ENCODE measurements at regions not wholly inside any gene's neighbourhood (a gene's known extent, or its start where the extent isn't known, plus 50 kb on each side); places are given as distances from the start of the nearest gene placed in this dataset.

- Histone ChIP-seq H3K4me1 (ENCODE audit: control insufficient read depth in 2 of 2, insufficient read depth in 2 of 2, low read length in 1 of 2) (no peaks in the 10 kb centered on the region), H3K4me3 (ENCODE audit: low read depth in 1 of 2, low read length in 2 of 2) (no peak overlapping the region), H3K36me3 (ENCODE audit: control insufficient read depth in 2 of 2, insufficient read depth in 2 of 2, low read length in 1 of 2) (no peaks in the 10 kb centered on the region), H3K9me3 (ENCODE audit: control insufficient read depth in 2 of 2, insufficient read depth in 1 of 2, low read depth in 1 of 2, low read length in 1 of 2) (no peaks in the 10 kb centered on the region), H3K27me3 (ENCODE audit: control insufficient read depth in 1 of 2, insufficient read depth in 2 of 2, low read length in 2 of 2) (no peaks in the 10 kb centered on the region), H3K27ac (ENCODE audit: low read depth in 2 of 2, low read length in 1 of 2) (no peak overlapping the region)
- WGBS, 2 donors = 77 to 87% methylated on average over 1 of the region's 1 CpG
These were observed 99.6 kb upstream of the SCG2 start for GRCh38 chr2:223701761-223702160.

DNA sequence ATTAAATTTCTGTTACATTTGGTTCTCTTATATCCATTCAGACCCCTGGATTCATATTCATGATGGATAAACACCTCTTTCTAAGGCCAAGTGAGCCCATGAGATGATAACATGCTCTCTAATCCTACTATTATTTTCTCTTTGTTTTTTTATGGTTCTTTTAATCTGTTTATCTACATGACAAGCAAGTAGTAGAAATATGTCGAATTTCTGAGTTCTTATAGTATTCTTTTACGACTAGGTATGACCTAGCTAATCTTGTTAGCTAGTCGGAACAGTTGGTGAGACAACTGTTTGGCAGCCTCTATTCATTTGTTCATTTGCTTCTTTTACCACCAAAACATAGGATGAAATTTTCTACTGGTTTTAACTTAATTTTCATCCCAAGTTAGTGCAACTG is 98.1 kb upstream of the SCG2 start:
- H3K4me1 ChIP-seq (ENCODE audit: control insufficient read depth in 2 of 2, insufficient read depth in 2 of 2, low read length in 1 of 2) = no peaks in the 10 kb centered on the region
- H3K4me3 ChIP-seq (ENCODE audit: low read depth in 1 of 2, low read length in 2 of 2) = no peak overlapping the region
- no peaks in the 10 kb centered on the region for H3K27me3 ChIP-seq (ENCODE audit: control insufficient read depth in 1 of 2, insufficient read depth in 2 of 2, low read length in 2 of 2)
- no peaks in the 10 kb centered on the region for H3K9me3 ChIP-seq (ENCODE audit: control insufficient read depth in 2 of 2, insufficient read depth in 1 of 2, low read depth in 1 of 2, low read length in 1 of 2)
- H3K27ac ChIP-seq (ENCODE audit: low read depth in 2 of 2, low read length in 1 of 2) = no peak overlapping the region
- no peaks in the 10 kb centered on the region for H3K36me3 ChIP-seq (ENCODE audit: control insufficient read depth in 2 of 2, insufficient read depth in 2 of 2, low read length in 1 of 2)
- 83 to 91% methylated on average over 3 of the region's 3 CpGs for WGBS, 2 donors

GRCh38 chr2:223697892-223698645 is 95.9 kb upstream of the SCG2 start:
- no peak overlapping the region for H3K27ac ChIP-seq (ENCODE audit: low read depth in 2 of 2, low read length in 1 of 2)
- no peaks in the 10 kb centered on the region for H3K4me1 ChIP-seq (ENCODE audit: control insufficient read depth in 2 of 2, insufficient read depth in 2 of 2, low read length in 1 of 2)
- H3K9me3 ChIP-seq (ENCODE audit: control insufficient read depth in 2 of 2, insufficient read depth in 1 of 2, low read depth in 1 of 2, low read length in 1 of 2) = no peaks in the 10 kb centered on the region
- H3K27me3 ChIP-seq (ENCODE audit: control insufficient read depth in 1 of 2, insufficient read depth in 2 of 2, low read length in 2 of 2) = no peaks in the 10 kb centered on the region
- 83 to 91% methylated on average over 7 of the region's 7 CpGs for WGBS, 2 donors
- H3K36me3 ChIP-seq (ENCODE audit: control insufficient read depth in 2 of 2, insufficient read depth in 2 of 2, low read length in 1 of 2) = no peaks in the 10 kb centered on the region
- no peak overlapping the region for H3K4me3 ChIP-seq (ENCODE audit: low read depth in 1 of 2, low read length in 2 of 2)

DNA sequence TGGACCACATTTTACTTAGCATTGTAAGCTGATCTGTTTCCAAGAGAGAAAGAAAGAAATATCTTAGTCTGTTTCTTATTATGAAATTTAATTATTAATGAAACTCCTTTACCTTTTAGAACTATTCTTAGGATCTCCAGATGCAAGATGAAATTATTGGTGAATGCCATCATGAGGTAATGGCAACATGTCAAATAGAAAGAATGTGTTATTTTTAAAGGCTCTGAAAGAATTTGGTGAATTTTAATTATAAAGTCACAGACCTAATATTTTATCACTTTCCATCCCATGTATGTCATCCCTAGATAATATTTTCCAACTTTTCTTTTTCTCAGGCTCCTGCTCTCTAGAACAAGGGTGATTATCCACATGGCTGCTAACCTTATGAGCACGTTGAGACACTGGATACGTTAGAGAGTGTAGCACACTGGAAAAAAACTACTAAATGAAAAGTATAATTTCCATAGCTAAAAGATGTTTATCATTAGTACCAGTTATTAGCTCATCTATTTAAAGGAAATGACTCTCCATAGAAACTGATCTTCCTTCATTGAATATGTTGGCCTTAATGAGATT is 95.2 kb upstream of the SCG2 start:
- 85 to 88% methylated on average over 2 of the region's 2 CpGs for WGBS, 2 donors
- H3K36me3 ChIP-seq (ENCODE audit: control insufficient read depth in 2 of 2, insufficient read depth in 2 of 2, low read length in 1 of 2) = no peaks in the 10 kb centered on the region
- no peaks in the 10 kb centered on the region for H3K9me3 ChIP-seq (ENCODE audit: control insufficient read depth in 2 of 2, insufficient read depth in 1 of 2, low read depth in 1 of 2, low read length in 1 of 2)
- H3K27ac ChIP-seq (ENCODE audit: low read depth in 2 of 2, low read length in 1 of 2) = no peak overlapping the region
- H3K4me1 ChIP-seq (ENCODE audit: control insufficient read depth in 2 of 2, insufficient read depth in 2 of 2, low read length in 1 of 2) = no peaks in the 10 kb centered on the region
- no peak overlapping the region for H3K4me3 ChIP-seq (ENCODE audit: low read depth in 1 of 2, low read length in 2 of 2)
- H3K27me3 ChIP-seq (ENCODE audit: control insufficient read depth in 1 of 2, insufficient read depth in 2 of 2, low read length in 2 of 2) = no peaks in the 10 kb centered on the region

- Histone ChIP-seq H3K9me3 (ENCODE audit: control insufficient read depth in 2 of 2, insufficient read depth in 1 of 2, low read depth in 1 of 2, low read length in 1 of 2) (no peaks in the 10 kb centered on the region), H3K27me3 (ENCODE audit: control insufficient read depth in 1 of 2, insufficient read depth in 2 of 2, low read length in 2 of 2) (no peaks in the 10 kb centered on the region), H3K36me3 (ENCODE audit: control insufficient read depth in 2 of 2, insufficient read depth in 2 of 2, low read length in 1 of 2) (no peaks in the 10 kb centered on the region), H3K4me1 (ENCODE audit: control insufficient read depth in 2 of 2, insufficient read depth in 2 of 2, low read length in 1 of 2) (no peaks in the 10 kb centered on the region), H3K4me3 (ENCODE audit: low read depth in 1 of 2, low read length in 2 of 2) (no peak overlapping the region), H3K27ac (ENCODE audit: low read depth in 2 of 2, low read length in 1 of 2) (peak overlapping the region in 1 of 2 donors; percentile 43)
- 36 to 50% methylated on average over 1 of the region's 1 CpG for WGBS, 2 donors
These were observed 94.6 kb upstream of the SCG2 start for GRCh38 chr2:223696719-223697118.

GRCh38 chr2:223692191-223692947 is 90.2 kb upstream of the SCG2 start:
- Histone ChIP-seq H3K9me3 (ENCODE audit: control insufficient read depth in 2 of 2, insufficient read depth in 1 of 2, low read depth in 1 of 2, low read length in 1 of 2) (no peaks in the 10 kb centered on the region), H3K36me3 (ENCODE audit: control insufficient read depth in 2 of 2, insufficient read depth in 2 of 2, low read length in 1 of 2) (no peaks in the 10 kb centered on the region), H3K27me3 (ENCODE audit: control insufficient read depth in 1 of 2, insufficient read depth in 2 of 2, low read length in 2 of 2) (no peaks in the 10 kb centered on the region), H3K4me1 (ENCODE audit: control insufficient read depth in 2 of 2, insufficient read depth in 2 of 2, low read length in 1 of 2) (no peaks in the 10 kb centered on the region), H3K4me3 (ENCODE audit: low read depth in 1 of 2, low read length in 2 of 2) (no peak overlapping the region), H3K27ac (ENCODE audit: low read depth in 2 of 2, low read length in 1 of 2) (no peak overlapping the region)
- WGBS, 2 donors = 43 to 48% methylated on average over 13 of the region's 13 CpGs

DNA sequence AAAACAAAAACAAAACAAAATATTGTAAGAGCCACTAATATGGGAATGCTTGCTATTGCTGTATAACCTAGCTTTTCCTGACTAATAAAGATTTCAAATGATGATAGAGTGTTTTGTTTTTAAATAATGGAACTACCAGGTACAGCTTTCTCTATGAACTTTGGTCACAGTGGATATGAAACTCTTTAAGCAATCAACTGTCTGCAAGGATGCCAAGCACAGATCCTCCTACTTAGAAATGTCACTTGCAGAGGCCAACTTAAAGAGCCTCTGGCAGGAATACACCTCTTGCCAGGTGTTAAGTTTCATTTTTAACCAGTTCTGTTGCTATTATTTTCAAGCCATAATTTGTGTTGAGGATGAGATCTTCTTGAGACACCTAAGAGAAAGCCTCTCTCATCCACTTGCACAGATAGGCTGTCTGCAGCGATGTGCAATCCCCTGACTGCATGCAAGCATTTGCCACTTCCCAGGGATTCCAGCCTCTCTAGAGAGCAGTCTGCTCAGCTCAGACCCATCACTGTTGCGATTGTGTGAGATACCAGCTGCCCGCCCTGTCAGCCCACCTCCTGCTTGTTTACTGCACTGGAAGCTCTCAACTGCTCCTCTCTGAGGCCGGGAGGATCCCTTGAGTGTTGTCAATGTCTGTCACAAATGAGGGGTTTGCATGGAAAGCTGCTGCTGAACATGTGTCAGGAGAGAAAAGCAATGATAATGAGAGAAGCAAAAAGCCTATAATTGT is 86.1 kb upstream of the SCG2 start:
- no peaks in the 10 kb centered on the region for H3K4me1 ChIP-seq (ENCODE audit: control insufficient read depth in 2 of 2, insufficient read depth in 2 of 2, low read length in 1 of 2)
- no peak overlapping the region for H3K27ac ChIP-seq (ENCODE audit: low read depth in 2 of 2, low read length in 1 of 2)
- H3K27me3 ChIP-seq (ENCODE audit: control insufficient read depth in 1 of 2, insufficient read depth in 2 of 2, low read length in 2 of 2) = no peaks in the 10 kb centered on the region
- H3K9me3 ChIP-seq (ENCODE audit: control insufficient read depth in 2 of 2, insufficient read depth in 1 of 2, low read depth in 1 of 2, low read length in 1 of 2) = no peaks in the 10 kb centered on the region
- no peaks in the 10 kb centered on the region for H3K36me3 ChIP-seq (ENCODE audit: control insufficient read depth in 2 of 2, insufficient read depth in 2 of 2, low read length in 1 of 2)
- no peak overlapping the region for H3K4me3 ChIP-seq (ENCODE audit: low read depth in 1 of 2, low read length in 2 of 2)
- 58 to 60% methylated on average over 4 of the region's 4 CpGs for WGBS, 2 donors

- Histone ChIP-seq H3K36me3 (ENCODE audit: control insufficient read depth in 2 of 2, insufficient read depth in 2 of 2, low read length in 1 of 2) (no peaks in the 10 kb centered on the region), H3K27ac (ENCODE audit: low read depth in 2 of 2, low read length in 1 of 2) (no peak overlapping the region), H3K9me3 (ENCODE audit: control insufficient read depth in 2 of 2, insufficient read depth in 1 of 2, low read depth in 1 of 2, low read length in 1 of 2) (no peaks in the 10 kb centered on the region), H3K4me1 (ENCODE audit: control insufficient read depth in 2 of 2, insufficient read depth in 2 of 2, low read length in 1 of 2) (no peaks in the 10 kb centered on the region), H3K27me3 (ENCODE audit: control insufficient read depth in 1 of 2, insufficient read depth in 2 of 2, low read length in 2 of 2) (no peaks in the 10 kb centered on the region), H3K4me3 (ENCODE audit: low read depth in 1 of 2, low read length in 2 of 2) (no peak overlapping the region)
- 29 to 36% methylated on average over 3 of the region's 3 CpGs for WGBS, 2 donors
These were observed 79.0 kb upstream of the SCG2 start for GRCh38 chr2:223681125-223681524.

- H3K36me3 ChIP-seq (ENCODE audit: control insufficient read depth in 2 of 2, insufficient read depth in 2 of 2, low read length in 1 of 2) = no peaks in the 10 kb centered on the region
- H3K4me3 ChIP-seq (ENCODE audit: low read depth in 1 of 2, low read length in 2 of 2) = no peak overlapping the region
- H3K9me3 ChIP-seq (ENCODE audit: control insufficient read depth in 2 of 2, insufficient read depth in 1 of 2, low read depth in 1 of 2, low read length in 1 of 2) = no peaks in the 10 kb centered on the region
- WGBS, 2 donors = 64 to 69% methylated on average over 5 of the region's 5 CpGs
- H3K27ac ChIP-seq (ENCODE audit: low read depth in 2 of 2, low read length in 1 of 2) = no peak overlapping the region
- H3K4me1 ChIP-seq (ENCODE audit: control insufficient read depth in 2 of 2, insufficient read depth in 2 of 2, low read length in 1 of 2) = no peaks in the 10 kb centered on the region
- H3K27me3 ChIP-seq (ENCODE audit: control insufficient read depth in 1 of 2, insufficient read depth in 2 of 2, low read length in 2 of 2) = no peaks in the 10 kb centered on the region
These were observed 72.9 kb upstream of the SCG2 start for GRCh38 chr2:223674998-223675609.

All from esophagus (tissue), 2 donors.